ENCODE measurements at regions not wholly inside any gene's neighbourhood (a gene's known extent, or its start where the extent isn't known, plus 50 kb on each side); places are given as distances from the start of the nearest gene placed in this dataset.

- H3K4me3 ChIP-seq, result no peak overlapping the region
- TF ChIP-seq CTCF (IDR thresholded peaks at IDR 0.05), result no peak
- no peaks in the 10 kb centered on the region for H3K36me3 ChIP-seq
- H3K27ac ChIP-seq, result no peak overlapping the region
- intact Hi-C loops (cut with DNase I; ENCODE audit: low total_unique reads), result no loop called here
- DNase-seq, result no peak
- H3K27me3 ChIP-seq, result no peaks in the 10 kb centered on the region
- H3K4me1 ChIP-seq, result no peaks in the 10 kb centered on the region
- H3K9me3 ChIP-seq, result no peaks in the 10 kb centered on the region
Measured at GRCh38 chr11:82146789-82147188, 586.9 kb downstream of the FAM181B start.

- Histone ChIP-seq H3K36me3 (no peaks in the 10 kb centered on the region), H3K4me3 (no peak overlapping the region), H3K9me3 (no peaks in the 10 kb centered on the region), H3K27me3 (peaks cover 0 to 3% of the 10 kb centered on the region in 2 donors), H3K27ac (no peak overlapping the region), H3K4me1 (no peaks in the 10 kb centered on the region)
- intact Hi-C loops (cut with DNase I; ENCODE audit: low total_unique reads), result no loop called here
- no peak for TF ChIP-seq CTCF (IDR thresholded peaks at IDR 0.05)
- DNase-seq, result no peak
Measured at GRCh38 chr11:82118946-82119345, 614.7 kb downstream of the FAM181B start.

GRCh38 chr11:82117362-82117761 is 616.3 kb downstream of the FAM181B start:
- Histone ChIP-seq H3K4me1 (peaks cover 0 to 4% (median 0%) of the 10 kb centered on the region in 4 donors), H3K4me3 (no peak overlapping the region), H3K27me3 (peaks cover 0 to 3% of the 10 kb centered on the region in 2 donors), H3K27ac (no peak overlapping the region), H3K36me3 (no peaks in the 10 kb centered on the region), H3K9me3 (no peaks in the 10 kb centered on the region)
- TF ChIP-seq CTCF (IDR thresholded peaks at IDR 0.05), result no peak
- intact Hi-C loops (cut with DNase I; ENCODE audit: low total_unique reads), result no loop called here
- no peak for DNase-seq

GRCh38 chr11:82105331-82105998 is 628.2 kb downstream of the FAM181B start:
- H3K27me3 ChIP-seq, result no peaks in the 10 kb centered on the region
- H3K4me3 ChIP-seq, result peak overlapping the region in 1 of 2 donors; percentile 18
- intact Hi-C loops (cut with DNase I; ENCODE audit: low total_unique reads), result no loop called here
- H3K27ac ChIP-seq, result no peak overlapping the region
- H3K9me3 ChIP-seq, result no peaks in the 10 kb centered on the region
- H3K4me1 ChIP-seq, result peaks cover 0 to 17% (median 2%) of the 10 kb centered on the region in 4 donors
- TF ChIP-seq CTCF (IDR thresholded peaks at IDR 0.05), result no peak
- DNase-seq, result no peak
- no peaks in the 10 kb centered on the region for H3K36me3 ChIP-seq

GRCh38 chr11:82092904-82093303 is 640.8 kb downstream of the FAM181B start:
- no peak for DNase-seq
- no peaks in the 10 kb centered on the region for H3K4me1 ChIP-seq
- intact Hi-C loops (cut with DNase I; ENCODE audit: low total_unique reads), result no loop called here
- H3K4me3 ChIP-seq, result no peak overlapping the region
- H3K9me3 ChIP-seq, result no peaks in the 10 kb centered on the region
- TF ChIP-seq CTCF (IDR thresholded peaks at IDR 0.05), result no peak
- H3K27me3 ChIP-seq, result no peaks in the 10 kb centered on the region
- no peak overlapping the region for H3K27ac ChIP-seq
- H3K36me3 ChIP-seq, result no peaks in the 10 kb centered on the region

- intact Hi-C loops (cut with DNase I; ENCODE audit: low total_unique reads), result no loop called here
- no peaks in the 10 kb centered on the region for H3K36me3 ChIP-seq
- H3K27ac ChIP-seq, result no peak overlapping the region
- no peak for DNase-seq
- H3K4me3 ChIP-seq, result no peak overlapping the region
- H3K27me3 ChIP-seq, result no peaks in the 10 kb centered on the region
- no peaks in the 10 kb centered on the region for H3K9me3 ChIP-seq
- no peaks in the 10 kb centered on the region for H3K4me1 ChIP-seq
- TF ChIP-seq CTCF (IDR thresholded peaks at IDR 0.05), result no peak
Measured at GRCh38 chr11:82089426-82089825, 644.2 kb downstream of the FAM181B start.

All from tibial artery (tissue), 4 donors.